Right atrium auricular region (tissue), 2 donors: ENCODE measurements at regions not wholly inside any gene's neighbourhood (a gene's known extent, or its start where the extent isn't known, plus 50 kb on each side); places are given as distances from the start of the nearest gene placed in this dataset.
A peak's percentile ranks its signal among the peaks of the same experiment; 100 is the strongest.

Source experiments
- DNase-seq: peaks from one replicate; pipeline ENCODE4 v3.0.0-alpha.2; 2019; ENCODE audit warnings: low spot score
- H3K27ac ChIP-seq, 2 donors: fragments of 200-600 bp; sonication (generic); 1 replicate in 1 of 2; 2 replicates in 1 of 2; pipeline ENCODE4 v1.5.1; 2016 to 2019
- H3K27me3 ChIP-seq, 2 donors: fragments of 200-600 bp; sonication (generic); one replicate each; pipeline versions ENCODE4 v1.5.1 to v1.6.0; 2017 to 2019
- H3K36me3 ChIP-seq: fragments of 200-600 bp; sonication (generic); one replicate; pipeline ENCODE4 v1.5.1; 2016
- H3K4me1 ChIP-seq, 2 donors: fragments of 200-600 bp; sonication (generic); one replicate each; pipeline versions ENCODE4 v1.5.1 to v1.6.0; 2017 to 2019
- H3K4me3 ChIP-seq, 2 donors: fragments of 200-600 bp; sonication (generic); 1 replicate in 1 of 2; 2 replicates in 1 of 2; pipeline ENCODE4 v1.5.1; 2017 to 2019; ENCODE audit warnings: mild to moderate bottlenecking in 1 of 2, moderate library complexity in 1 of 2
- H3K9me3 ChIP-seq, 2 donors: fragments of 200-600 bp; sonication (generic); one replicate each; pipeline ENCODE4 v1.5.1; 2019
- CTCF ChIP-seq, 2 donors: fragments of 200-600 bp; sonication (generic); IDR thresholded peaks; one replicate each; pipeline ENCODE4 v1.5.1; 2019; ENCODE audit warnings: antibody characterized with exemption in 2 of 2

- H3K4me3 ChIP-seq, result no peak overlapping the region
- TF ChIP-seq CTCF (IDR thresholded peaks at IDR 0.05), result no peak
- no peak overlapping the region for H3K27ac ChIP-seq
- no peak for DNase-seq
- no peaks in the 10 kb centered on the region for H3K4me1 ChIP-seq
- no peaks in the 10 kb centered on the region for H3K27me3 ChIP-seq
- no peaks in the 10 kb centered on the region for H3K9me3 ChIP-seq
- H3K36me3 ChIP-seq, result no peaks in the 10 kb centered on the region
Measured at GRCh38 chr9:118325757-118326156, 621.6 kb downstream of the TLR4 start.

DNA sequence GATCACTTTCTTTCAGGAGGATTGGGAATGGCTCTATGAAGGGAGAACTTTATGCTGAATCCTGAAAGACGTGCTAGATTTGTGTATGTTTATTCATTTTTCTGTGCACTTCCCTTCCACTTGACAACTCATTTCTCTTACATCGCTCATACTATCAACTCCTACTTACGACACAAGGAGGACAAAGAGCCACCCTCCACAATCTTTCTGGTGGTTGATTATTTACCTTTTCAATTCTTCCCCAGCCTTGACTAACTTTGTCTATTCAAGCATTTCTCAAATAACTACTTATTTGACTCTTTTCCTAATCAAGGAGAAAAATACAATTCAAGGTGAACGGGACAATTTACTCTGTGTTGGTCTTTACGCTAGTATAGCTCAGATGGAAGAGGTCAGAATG is 622.1 kb downstream of the TLR4 start:
- no peaks in the 10 kb centered on the region for H3K27me3 ChIP-seq
- no peaks in the 10 kb centered on the region for H3K4me1 ChIP-seq
- no peak for DNase-seq
- no peak overlapping the region for H3K4me3 ChIP-seq
- no peaks in the 10 kb centered on the region for H3K36me3 ChIP-seq
- no peak for TF ChIP-seq CTCF (IDR thresholded peaks at IDR 0.05)
- H3K27ac ChIP-seq, result no peak overlapping the region
- H3K9me3 ChIP-seq, result no peaks in the 10 kb centered on the region

- Histone ChIP-seq H3K36me3 (no peaks in the 10 kb centered on the region), H3K27ac (peak overlapping the region in 1 of 2 donors; percentile 77), H3K4me1 (no peaks in the 10 kb centered on the region), H3K4me3 (no peak overlapping the region), H3K27me3 (no peaks in the 10 kb centered on the region), H3K9me3 (no peaks in the 10 kb centered on the region)
- no peak for TF ChIP-seq CTCF (IDR thresholded peaks at IDR 0.05)
- no peak for DNase-seq
Measured at GRCh38 chr9:118330191-118330986, 626.2 kb downstream of the TLR4 start.

DNA sequence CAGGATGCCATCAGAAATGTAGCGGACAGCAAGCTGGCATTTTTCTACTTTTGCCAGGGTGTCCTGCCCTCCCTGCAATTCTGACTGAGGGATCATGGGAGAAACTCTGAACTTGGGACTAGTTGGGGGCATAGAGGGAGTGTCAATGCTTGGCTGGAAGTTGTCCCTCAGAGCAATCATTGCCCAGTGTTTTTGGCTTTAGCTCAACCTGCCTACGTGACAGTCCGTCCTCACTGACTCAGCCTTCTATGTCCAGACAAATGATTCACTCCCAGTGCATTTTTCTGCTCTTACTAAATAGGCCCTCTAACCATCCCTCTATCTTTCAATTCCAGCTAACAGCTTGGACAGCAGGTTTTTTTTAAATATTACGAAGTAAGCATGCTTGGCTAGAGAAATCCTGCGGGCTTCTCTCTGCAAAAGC is 627.4 kb downstream of the TLR4 start:
- no peaks in the 10 kb centered on the region for H3K27me3 ChIP-seq
- no peaks in the 10 kb centered on the region for H3K9me3 ChIP-seq
- peak overlapping the region; percentile 63 to 77 for H3K27ac ChIP-seq
- H3K36me3 ChIP-seq, result no peaks in the 10 kb centered on the region
- no peak overlapping the region for H3K4me3 ChIP-seq
- peak; percentile 60 for DNase-seq
- TF ChIP-seq CTCF (IDR thresholded peaks at IDR 0.05), result no peak
- H3K4me1 ChIP-seq, result no peaks in the 10 kb centered on the region

GRCh38 chr9:118336250-118336942 is 632.2 kb downstream of the TLR4 start:
- H3K4me1 ChIP-seq, result no peaks in the 10 kb centered on the region
- H3K36me3 ChIP-seq, result no peaks in the 10 kb centered on the region
- H3K4me3 ChIP-seq, result no peak overlapping the region
- no peaks in the 10 kb centered on the region for H3K27me3 ChIP-seq
- no peaks in the 10 kb centered on the region for H3K9me3 ChIP-seq
- no peak for TF ChIP-seq CTCF (IDR thresholded peaks at IDR 0.05)
- no peak overlapping the region for H3K27ac ChIP-seq
- no peak for DNase-seq
